K562 (cell line): ENCODE measurements at regions not wholly inside any gene's neighbourhood (a gene's known extent, or its start where the extent isn't known, plus 50 kb on each side); places are given as distances from the start of the nearest gene placed in this dataset.

Experiments used
- ATAC-seq: fragments of 200-7000 bp; cut with Tn5 transposase; 3 replicates; pipeline ENCODE4 v1.9.1; 2020; ENCODE audit warnings: moderate library complexity
- BruUV-seq: library from RNA; stranded (reverse); fragments of 400-500 nt; replicated peaks from 2 replicates; lab custom pipeline; 2021; lab: Mats Ljungman, UMichigan
- CTCF ChIA-PET: fragments of 300-600 bp; formaldehyde crosslinking; extraction: SDS; loops from one replicate; lab custom pipeline; 2021; ENCODE audit warnings: low intra/inter-chr PET ratio; lab: Yijun Ruan, JAX
- POLR2A ChIA-PET: fragments of 300-600, 350-650 bp; sonication (Branson Sonifier 250); formaldehyde crosslinking; extraction: SDS; loops from one replicate; lab custom pipeline; 2021; ENCODE audit warnings: antibody characterized with exemption, inconsistent platforms; lab: Yijun Ruan, JAX
- DNase-seq, 4 experiments: peaks; one replicate each; pipeline versions ENCODE4 v3.0.0 to v3.0.0-alpha.2; 2011 to 2018; ENCODE audit warnings: low spot score in 3 of 4, mixed read lengths in 3 of 4; ENCODE audit errors: extremely low read depth in 1 of 4
- FAIRE-seq: peaks from 2 replicates; lab custom pipeline; 2011; peaks lifted over from hg19 to GRCh38; lab: Jason Lieb, UNC
- H2AFZ ChIP-seq: 2 replicates; pipeline ENCODE4 v1.6.0; 2011; ENCODE audit warnings: low read depth, low read length, control low read depth, inconsistent platforms
- H3K27ac ChIP-seq: fragments of 200-600 bp; 3 replicates; pipeline ENCODE4 v1.8.0; 2011; ENCODE audit warnings: low read depth, mild to moderate bottlenecking, control low read depth, inconsistent platforms, low read length, moderate library complexity, mixed read lengths; ENCODE audit errors: extremely low read depth
- H3K27me3 ChIP-seq, 2 experiments: fragments of 300-600 bp in 1 of 2; 2 replicates in 1 of 2; 3 replicates in 1 of 2; pipeline versions ENCODE4 v1.6.0 to v1.8.0; 2011; ENCODE audit warnings: inconsistent platforms in 2 of 2, low read length in 2 of 2, mild to moderate bottlenecking in 1 of 2, mixed read lengths in 1 of 2, moderate library complexity in 1 of 2; ENCODE audit not compliant: control insufficient read depth in 2 of 2, insufficient read depth in 2 of 2
- H3K36me3 ChIP-seq: fragments of 300-600 bp; 3 replicates; pipeline ENCODE4 v1.8.0; 2011; ENCODE audit warnings: mild to moderate bottlenecking, low read length, inconsistent platforms; ENCODE audit not compliant: control insufficient read depth, insufficient read depth
- H3K4me1 ChIP-seq, 2 experiments: fragments of 200-600 bp in 1 of 2; replicated peaks in 1 of 2; 2 replicates in 1 of 2; 3 replicates in 1 of 2; pipeline versions ENCODE4 v1.5.1 to v1.8.0; 2011; ENCODE audit warnings: inconsistent platforms in 2 of 2, low read length in 2 of 2, mild to moderate bottlenecking in 1 of 2, mixed read lengths in 1 of 2, moderate library complexity in 1 of 2; ENCODE audit not compliant: control insufficient read depth in 2 of 2, insufficient read depth in 2 of 2
- H3K4me2 ChIP-seq: 2 replicates; pipeline ENCODE4 v1.6.1; 2011; ENCODE audit warnings: low read length, control low read depth, inconsistent platforms, mixed read lengths; ENCODE audit not compliant: insufficient read depth
- H3K4me3 ChIP-seq: fragments of 200-600 bp; sonication (generic), shearing (Covaris generic); 2 replicates; pipeline ENCODE4 v1.5.1; 2016; ENCODE audit warnings: control low read depth, inconsistent platforms
- H3K79me2 ChIP-seq: fragments of 200-600 bp; 3 replicates; pipeline ENCODE4 v1.8.0; 2011; ENCODE audit warnings: low read length, inconsistent platforms; ENCODE audit not compliant: control insufficient read depth, insufficient read depth
- H3K9ac ChIP-seq, 2 experiments: 2 replicates each; pipeline versions ENCODE4 v1.6.0 to v1.6.1; 2011; ENCODE audit warnings: low read depth in 2 of 2, low read length in 2 of 2, control low read depth in 1 of 2, inconsistent platforms in 1 of 2, mild to moderate bottlenecking in 1 of 2, mixed read lengths in 1 of 2; ENCODE audit not compliant: insufficient read depth in 1 of 2
- H3K9me1 ChIP-seq: one replicate; pipeline ENCODE4 v1.6.0; 2011; ENCODE audit warnings: inconsistent platforms, mild to moderate bottlenecking, low read length, moderate library complexity; ENCODE audit not compliant: control insufficient read depth, insufficient read depth
- H3K9me3 ChIP-seq: replicated peaks from 2 replicates; pipeline ENCODE4 v1.5.1; 2011; ENCODE audit warnings: low read depth, low read length, inconsistent platforms; ENCODE audit not compliant: control insufficient read depth, insufficient read depth
- H4K20me1 ChIP-seq: replicated peaks from 2 replicates; pipeline ENCODE4 v1.6.1; 2011; ENCODE audit warnings: low read length, inconsistent platforms, mixed read lengths; ENCODE audit not compliant: control insufficient read depth, insufficient read depth
- CBFA2T2 ChIP-seq: fragments of 450-650 bp; conservative IDR thresholded peaks from 2 replicates; pipeline ENCODE4 v1.6.1; 2017; ENCODE audit warnings: mild to moderate bottlenecking
- CBFA2T3 ChIP-seq: fragments of 450-650 bp; IDR thresholded peaks from 2 replicates; pipeline ENCODE4 v1.6.1; 2017
- CBX3 ChIP-seq, 2 experiments: IDR thresholded peaks; 1 replicate in 1 of 2; 2 replicates in 1 of 2; pipeline ENCODE4 v1.6.1; 2012; ENCODE audit warnings: inconsistent platforms in 2 of 2, low read length in 2 of 2, borderline replicate concordance in 1 of 2, control low read depth in 1 of 2
- CC2D1A ChIP-seq: fragments of 450-650 bp; IDR thresholded peaks from 2 replicates; pipeline ENCODE4 v1.6.1; 2017; ENCODE audit warnings: mild to moderate bottlenecking
- CREB1 ChIP-seq, 2 experiments: sonication (generic) in 1 of 2; formaldehyde crosslinking in 1 of 2; IDR thresholded peaks; 2 replicates each; pipeline versions ENCODE4 v1.6.1 to v1.8.0; 2012 to 2022; ENCODE audit warnings: inconsistent platforms in 1 of 2, mild to moderate bottlenecking in 1 of 2, missing genetic modification reagents in 1 of 2, moderate library complexity in 1 of 2
- ETV1 ChIP-seq: fragments of 450-650 bp; conservative IDR thresholded peaks from 2 replicates; pipeline ENCODE4 v1.6.1; 2016; ENCODE audit warnings: missing genetic modification characterization, control low read depth, low read depth, missing compliant biosample characterization
- FUS ChIP-seq: fragments of 200-400 bp; formaldehyde crosslinking; optimal IDR thresholded peaks from 2 replicates; pipeline ENCODE3; 2017; ENCODE audit warnings: low read depth, low read length
- MTA3 ChIP-seq: fragments of 450-650 bp; formaldehyde crosslinking; IDR thresholded peaks from 2 replicates; pipeline ENCODE4 v1.6.1; 2017; ENCODE audit warnings: mild to moderate bottlenecking, borderline replicate concordance
- POLR2AphosphoS2 ChIP-seq: IDR thresholded peaks from 2 replicates; pipeline ENCODE4 v1.6.1; 2012; ENCODE audit warnings: low read length, improper control_type of control experiment
- POLR2H ChIP-seq: IDR thresholded peaks from 2 replicates; pipeline ENCODE4 v1.6.1; 2016; ENCODE audit warnings: missing genetic modification characterization, low read depth, mild to moderate bottlenecking, control low read depth, missing compliant biosample characterization, moderate library complexity
- PRDM10 ChIP-seq: fragments of 450-650 bp; IDR thresholded peaks from 2 replicates; pipeline ENCODE4 v1.6.1; 2018; ENCODE audit not compliant: partially characterized antibody
- TOE1 ChIP-seq, 2 experiments: fragments of 450-650 bp in 1 of 2; sonication (generic) in 1 of 2; formaldehyde crosslinking in 1 of 2; IDR thresholded peaks; 2 replicates each; pipeline versions ENCODE4 v1.7.1 to v1.8.0; 2016 to 2022; ENCODE audit warnings: borderline replicate concordance in 2 of 2, mild to moderate bottlenecking in 2 of 2, antibody characterized with exemption in 1 of 2, inconsistent platforms in 1 of 2, low read depth in 1 of 2, missing genetic modification reagents in 1 of 2, moderate library complexity in 1 of 2
- ZNF280A ChIP-seq: fragments of 450-650 bp; IDR thresholded peaks from 2 replicates; pipeline ENCODE4 v1.6.1; 2018; ENCODE audit warnings: mild to moderate bottlenecking, low read depth; ENCODE audit not compliant: partially characterized antibody
- ZNF398 ChIP-seq: fragments of 250-450 bp; sonication (Bioruptor Pico); IDR thresholded peaks from 2 replicates; pipeline ENCODE4 v1.8.0; 2021; ENCODE audit warnings: moderate library complexity, mild to moderate bottlenecking, inconsistent platforms
- ZNF431 ChIP-seq: sonication (generic); formaldehyde crosslinking; IDR thresholded peaks from 2 replicates; pipeline ENCODE4 v1.8.0; 2022; ENCODE audit warnings: mild to moderate bottlenecking, missing genetic modification reagents
- ZNF436 ChIP-seq: fragments of 250-450, 450-650 bp; sonication (Bioruptor Pico); formaldehyde crosslinking; IDR thresholded peaks from 2 replicates; pipeline ENCODE4 v1.7.0; 2020; ENCODE audit warnings: mild to moderate bottlenecking
- WGBS: fragments of 100-300 bp; shearing (Covaris generic); methylation state at CpG from one replicate; pipeline ENCODE4 v1.1.6; 2016; ENCODE audit warnings: low coverage, mixed read lengths; ENCODE audit not compliant: insufficient coverage; ENCODE audit errors: missing lambda C conversion rate; 5-methylcytosine and 5-hydroxymethylcytosine counted together
- in situ Hi-C: fragments of 300-500 bp; cut with MboI; formaldehyde crosslinking; loops from 4 replicates; pipeline ENCODE4 v1.15.0; 2018; ENCODE audit warnings: inconsistent platforms, mixed read lengths
- intact Hi-C: fragments of 100-400 bp; cut with micrococcal nuclease; formaldehyde crosslinking; loops from 2 replicates; pipeline ENCODE4 v1.14.2; 2022

GRCh38 chrX:65838674-65839073, 171.2 kb downstream of the MSN start:
- ChIA-PET CTCF (no interaction called here), POLR2A (interaction anchor here (0.6 kb wide), 1 partner anchor 176 kb away, joined by 3 read pairs; no protein-coding TSS in a partner anchor)
- intact Hi-C loops: no loop called here
- TF ChIP-seq TOE1 (IDR thresholded peaks at IDR 0.05; ENCODE audit: borderline replicate concordance): no peak
- no peak for TF ChIP-seq TOE1 (CRISPR knock-in tag; IDR thresholded peaks at IDR 0.05; ENCODE audit: borderline replicate concordance, low read depth)
- TF ChIP-seq CC2D1A: no peak
- no peak for TF ChIP-seq FUS
- no peak for TF ChIP-seq ZNF436 (CRISPR knock-in tag)
- no peak for TF ChIP-seq POLR2H
- TF ChIP-seq CBFA2T3: peak; percentile 35; the same call in 1 of the 2 replicates
- TF ChIP-seq CBX3 (IDR thresholded peaks at IDR 0.05; ENCODE audit: borderline replicate concordance in 1 of 2, low read length in 2 of 2): no peak
- no peak for TF ChIP-seq ZNF431 (CRISPR knock-in tag)
- 0 out of 2 replicates have a peak, but pooled peaks have one; percentile 5 for TF ChIP-seq CBFA2T2
- TF ChIP-seq CREB1 (IDR thresholded peaks at IDR 0.05): no peak
- no peak for TF ChIP-seq CREB1 (CRISPR knock-in tag; IDR thresholded peaks at IDR 0.05)
- no peak for TF ChIP-seq ZNF398 (CRISPR knock-in tag)
- no peak for TF ChIP-seq MTA3
- no peak for TF ChIP-seq ETV1 (tag)
- TF ChIP-seq PRDM10: no peak
- TF ChIP-seq POLR2AphosphoS2: no peak
- TF ChIP-seq ZNF280A: no peak

More at GRCh38 chrX:65838674-65839073, 171.2 kb downstream of the MSN start:
- 32% methylated on average over 3 of the region's 3 CpGs for WGBS
- FAIRE-seq (no peak), ATAC-seq (peak; percentile 36; the same call in 2 of the 3 replicates), DNase-seq (peak in 3 of 4 experiments; percentile 9 to 16 (median 10))
- Histone ChIP-seq H3K9ac (no peak overlapping the region), H3K9me1 (no peaks in the 10 kb centered on the region), H3K79me2 (no peaks in the 10 kb centered on the region), H3K9me3 (no peaks in the 10 kb centered on the region), H3K27ac (no peak overlapping the region), H4K20me1 (no peaks in the 10 kb centered on the region), H3K27me3 (no peaks in the 10 kb centered on the region), H3K4me3 (no peak overlapping the region), H3K4me1 (peaks cover 0 to 3% of the 10 kb centered on the region in 2 experiments; a peak in 2 of 5 replicates), H3K36me3 (no peaks in the 10 kb centered on the region), H3K4me2 (no peak overlapping the region), H2AFZ (peak overlapping the region; percentile 32; the same call in 1 of the 2 replicates)
- no TSS peak for BruUV-seq
- in situ Hi-C loops: no loop called here
